ENCODE measurements at regions not wholly inside any gene's neighbourhood (a gene's known extent, or its start where the extent isn't known, plus 50 kb on each side); places are given as distances from the start of the nearest gene placed in this dataset.

GRCh38 chr1:104906141-104906540 lies 1156.4 kb downstream of the AMY1C start:
- TF ChIP-seq POLR2AphosphoS5 (IDR thresholded peaks at IDR 0.05; ENCODE audit: low read depth, low read length) (no peak), FOXP2 (optimal IDR thresholded peaks at IDR 0.05; ENCODE audit: borderline replicate concordance, extremely low read depth, extremely low read length, insufficient read depth) (no peak), TAF1 (IDR thresholded peaks at IDR 0.05; ENCODE audit: borderline replicate concordance, insufficient read depth, low read length) (no peak), SIN3A (IDR thresholded peaks at IDR 0.05; ENCODE audit: borderline replicate concordance, insufficient read depth, low read length) (no peak)
- TF ChIP-seq, protein P1, sequence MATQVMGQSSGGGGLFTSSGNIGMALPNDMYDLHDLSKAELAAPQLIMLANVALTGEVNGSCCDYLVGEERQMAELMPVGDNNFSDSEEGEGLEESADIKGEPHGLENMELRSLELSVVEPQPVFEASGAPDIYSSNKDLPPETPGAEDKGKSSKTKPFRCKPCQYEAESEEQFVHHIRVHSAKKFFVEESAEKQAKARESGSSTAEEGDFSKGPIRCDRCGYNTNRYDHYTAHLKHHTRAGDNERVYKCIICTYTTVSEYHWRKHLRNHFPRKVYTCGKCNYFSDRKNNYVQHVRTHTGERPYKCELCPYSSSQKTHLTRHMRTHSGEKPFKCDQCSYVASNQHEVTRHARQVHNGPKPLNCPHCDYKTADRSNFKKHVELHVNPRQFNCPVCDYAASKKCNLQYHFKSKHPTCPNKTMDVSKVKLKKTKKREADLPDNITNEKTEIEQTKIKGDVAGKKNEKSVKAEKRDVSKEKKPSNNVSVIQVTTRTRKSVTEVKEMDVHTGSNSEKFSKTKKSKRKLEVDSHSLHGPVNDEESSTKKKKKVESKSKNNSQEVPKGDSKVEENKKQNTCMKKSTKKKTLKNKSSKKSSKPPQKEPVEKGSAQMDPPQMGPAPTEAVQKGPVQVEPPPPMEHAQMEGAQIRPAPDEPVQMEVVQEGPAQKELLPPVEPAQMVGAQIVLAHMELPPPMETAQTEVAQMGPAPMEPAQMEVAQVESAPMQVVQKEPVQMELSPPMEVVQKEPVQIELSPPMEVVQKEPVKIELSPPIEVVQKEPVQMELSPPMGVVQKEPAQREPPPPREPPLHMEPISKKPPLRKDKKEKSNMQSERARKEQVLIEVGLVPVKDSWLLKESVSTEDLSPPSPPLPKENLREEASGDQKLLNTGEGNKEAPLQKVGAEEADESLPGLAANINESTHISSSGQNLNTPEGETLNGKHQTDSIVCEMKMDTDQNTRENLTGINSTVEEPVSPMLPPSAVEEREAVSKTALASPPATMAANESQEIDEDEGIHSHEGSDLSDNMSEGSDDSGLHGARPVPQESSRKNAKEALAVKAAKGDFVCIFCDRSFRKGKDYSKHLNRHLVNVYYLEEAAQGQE (IDR thresholded peaks at IDR 0.05; ENCODE audit: insufficient read depth in 1 of 2, low read depth in 2 of 2, low read length in 2 of 2): no peak

DNA sequence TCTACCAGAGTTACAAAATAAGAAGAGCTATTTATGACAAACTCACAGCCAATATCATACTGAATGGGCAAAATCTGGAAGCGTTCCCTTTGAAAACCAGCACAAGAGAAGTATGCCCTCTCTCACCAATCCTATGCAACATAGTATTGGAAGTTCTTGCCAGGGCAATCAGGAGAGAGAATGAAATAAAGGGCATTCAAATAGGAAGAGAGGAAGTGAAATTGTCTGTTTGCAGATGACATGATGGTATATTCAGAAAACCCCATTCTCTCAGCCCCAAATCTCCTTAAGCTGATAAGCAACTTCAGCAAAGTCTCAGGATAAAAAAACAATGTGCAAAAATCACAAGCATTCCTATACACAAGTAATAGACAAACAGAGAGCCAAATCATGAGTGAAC lies 1169.5 kb downstream of the AMY1C start:
- TF ChIP-seq FOXP2 (optimal IDR thresholded peaks at IDR 0.05; ENCODE audit: borderline replicate concordance, extremely low read depth, extremely low read length, insufficient read depth) (no peak), TAF1 (IDR thresholded peaks at IDR 0.05; ENCODE audit: borderline replicate concordance, insufficient read depth, low read length) (no peak), SIN3A (IDR thresholded peaks at IDR 0.05; ENCODE audit: borderline replicate concordance, insufficient read depth, low read length) (no peak), POLR2AphosphoS5 (IDR thresholded peaks at IDR 0.05; ENCODE audit: low read depth, low read length) (no peak)
- TF ChIP-seq, protein P1 (IDR thresholded peaks at IDR 0.05; ENCODE audit: insufficient read depth in 1 of 2, low read depth in 2 of 2, low read length in 2 of 2): no peak

DNA sequence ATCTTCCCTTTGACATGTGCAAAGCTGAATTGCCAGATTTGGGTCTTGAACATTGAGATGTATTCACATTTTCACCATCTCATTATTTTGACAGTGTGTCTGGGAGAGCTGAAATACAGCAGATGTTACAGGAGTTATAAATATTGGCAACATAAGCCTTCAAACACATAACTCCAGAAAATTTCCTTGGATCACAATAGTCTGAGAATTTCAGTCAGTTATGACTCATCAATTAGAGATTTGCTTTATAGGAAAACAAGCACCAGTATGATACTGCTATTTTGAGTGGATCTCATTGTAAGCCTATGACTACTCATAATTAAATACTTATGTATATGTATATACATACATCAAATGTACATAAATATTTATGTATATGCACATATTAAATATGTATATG lies 1171.8 kb downstream of the AMY1C start:
- TF ChIP-seq SIN3A (IDR thresholded peaks at IDR 0.05; ENCODE audit: borderline replicate concordance, insufficient read depth, low read length) (no peak), TAF1 (IDR thresholded peaks at IDR 0.05; ENCODE audit: borderline replicate concordance, insufficient read depth, low read length) (no peak), POLR2AphosphoS5 (IDR thresholded peaks at IDR 0.05; ENCODE audit: low read depth, low read length) (no peak), FOXP2 (optimal IDR thresholded peaks at IDR 0.05; ENCODE audit: borderline replicate concordance, extremely low read depth, extremely low read length, insufficient read depth) (no peak)
- TF ChIP-seq, protein P1 (IDR thresholded peaks at IDR 0.05; ENCODE audit: insufficient read depth in 1 of 2, low read depth in 2 of 2, low read length in 2 of 2): no peak

DNA sequence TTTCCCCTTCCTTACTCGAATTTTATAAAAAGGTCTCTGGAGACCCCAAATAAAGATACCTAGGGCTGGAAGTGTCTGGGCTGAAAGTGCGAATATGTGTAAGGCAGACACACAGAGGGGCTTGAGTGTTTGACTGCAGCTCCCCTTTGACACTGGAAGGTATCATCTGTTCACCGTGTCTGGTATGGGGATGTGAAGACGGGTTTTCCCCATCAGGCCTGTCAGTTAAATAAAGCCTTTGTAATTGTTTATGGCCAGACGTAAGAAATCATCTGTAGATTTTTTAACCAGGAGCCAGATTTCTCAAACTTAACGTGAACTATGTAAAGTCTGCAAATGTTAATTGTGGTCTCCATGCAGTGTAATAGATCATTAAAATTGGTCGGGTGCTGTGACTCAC lies 1173.4 kb downstream of the AMY1C start:
- TF ChIP-seq TAF1 (IDR thresholded peaks at IDR 0.05; ENCODE audit: borderline replicate concordance, insufficient read depth, low read length) (no peak), FOXP2 (optimal IDR thresholded peaks at IDR 0.05; ENCODE audit: borderline replicate concordance, extremely low read depth, extremely low read length, insufficient read depth) (no peak), SIN3A (IDR thresholded peaks at IDR 0.05; ENCODE audit: borderline replicate concordance, insufficient read depth, low read length) (no peak), POLR2AphosphoS5 (IDR thresholded peaks at IDR 0.05; ENCODE audit: low read depth, low read length) (no peak)
- TF ChIP-seq, protein P1 (IDR thresholded peaks at IDR 0.05; ENCODE audit: insufficient read depth in 1 of 2, low read depth in 2 of 2, low read length in 2 of 2): no peak

DNA sequence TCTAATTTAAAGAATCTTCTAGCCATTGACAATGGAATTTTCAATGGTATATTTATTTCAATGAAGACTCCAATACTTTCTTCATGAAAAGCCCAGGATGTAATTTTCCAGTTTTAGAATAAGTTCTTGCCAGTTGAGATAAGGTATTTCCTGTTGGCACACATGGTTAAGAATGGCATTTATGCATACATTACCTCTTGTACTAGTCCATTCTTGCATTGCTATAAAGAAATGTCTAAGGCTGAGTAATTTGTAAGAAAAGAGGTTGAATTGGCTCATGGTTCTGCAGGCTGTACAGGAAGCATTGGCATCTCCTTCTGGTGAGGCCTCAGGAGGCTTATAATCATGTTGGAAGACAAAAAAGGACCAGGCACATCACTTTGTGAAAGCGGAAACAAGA lies 1179.6 kb downstream of the AMY1C start:
- TF ChIP-seq FOXP2 (optimal IDR thresholded peaks at IDR 0.05; ENCODE audit: borderline replicate concordance, extremely low read depth, extremely low read length, insufficient read depth) (no peak), TAF1 (IDR thresholded peaks at IDR 0.05; ENCODE audit: borderline replicate concordance, insufficient read depth, low read length) (no peak), POLR2AphosphoS5 (IDR thresholded peaks at IDR 0.05; ENCODE audit: low read depth, low read length) (no peak), SIN3A (IDR thresholded peaks at IDR 0.05; ENCODE audit: borderline replicate concordance, insufficient read depth, low read length) (no peak)
- TF ChIP-seq, protein P1 (IDR thresholded peaks at IDR 0.05; ENCODE audit: insufficient read depth in 1 of 2, low read depth in 2 of 2, low read length in 2 of 2): no peak
